HCT116 (cell line): ENCODE measurements at regions not wholly inside any gene's neighbourhood (a gene's known extent, or its start where the extent isn't known, plus 50 kb on each side); places are given as distances from the start of the nearest gene placed in this dataset.

Source experiments
- CTCF ChIP-seq, 3 experiments: fragments of 200-600 bp in 1 of 3; sonication (generic) in 1 of 3; IDR thresholded peaks in 2 of 3; conservative IDR thresholded peaks in 1 of 3; 2 replicates each; pipeline ENCODE4 v1.5.1; 2012 to 2017; ENCODE audit warnings: low read depth in 2 of 3, low read length in 2 of 3, antibody characterized with exemption in 1 of 3, borderline replicate concordance in 1 of 3, control low read depth in 1 of 3, mild to moderate bottlenecking in 1 of 3, mixed read lengths in 1 of 3, mixed run types in 1 of 3, moderate library complexity in 1 of 3; ENCODE audit not compliant: insufficient read depth in 1 of 3
- POLR2A ChIP-seq: IDR thresholded peaks from 2 replicates; pipeline ENCODE4 v1.7.0; 2011; ENCODE audit warnings: borderline replicate concordance; ENCODE audit not compliant: insufficient read depth, insufficient read length; ENCODE audit errors: extremely low read depth
- YY1 ChIP-seq: IDR thresholded peaks from 2 replicates; pipeline ENCODE4 v1.6.1; 2011; ENCODE audit warnings: low read length, low read depth, moderate library complexity, mild to moderate bottlenecking; ENCODE audit not compliant: insufficient replicate concordance; ENCODE audit errors: extremely low read depth

- TF ChIP-seq CTCF (IDR thresholded peaks at IDR 0.05 in 2 of 3, conservative IDR thresholded peaks at IDR 0.05 in 1 of 3; ENCODE audit: borderline replicate concordance in 1 of 3, insufficient read depth in 1 of 3, low read depth in 2 of 3, low read length in 2 of 3) (no peak), POLR2A (no peak), YY1 (no peak)
These were observed 1061.8 kb upstream of the FLRT2 start for GRCh38 chr14:84468153-84468552.
